Thymus (tissue), 11 donors: ENCODE measurements at regions not wholly inside any gene's neighbourhood (a gene's known extent, or its start where the extent isn't known, plus 50 kb on each side); places are given as distances from the start of the nearest gene placed in this dataset.
A peak's percentile ranks its signal among the peaks of the same experiment; 100 is the strongest.

Source experiments
- DNase-seq, 9 donors: peaks; one replicate each; pipeline ENCODE4 v3.0.0-alpha.2; 2013; ENCODE audit warnings: low spot score in 9 of 9, low read depth in 6 of 9, missing footprints in 1 of 9
- H3K27ac ChIP-seq, 2 donors: one replicate each; pipeline ENCODE4 v1.5.1; 2013; ENCODE audit warnings: control low read depth in 1 of 2, low read depth in 1 of 2, low read length in 1 of 2, mild to moderate bottlenecking in 1 of 2, moderate library complexity in 1 of 2
- H3K27me3 ChIP-seq, 2 donors: one replicate each; pipeline ENCODE4 v1.5.1; 2013; ENCODE audit warnings: low read length in 1 of 2; ENCODE audit not compliant: control insufficient read depth in 2 of 2, insufficient read depth in 1 of 2
- H3K36me3 ChIP-seq, 2 donors: one replicate each; pipeline ENCODE4 v1.5.1; 2013; ENCODE audit warnings: low read length in 1 of 2, mild to moderate bottlenecking in 1 of 2, moderate library complexity in 1 of 2; ENCODE audit not compliant: control insufficient read depth in 2 of 2, insufficient read depth in 2 of 2
- H3K4me1 ChIP-seq, 2 donors: one replicate each; pipeline ENCODE4 v1.5.1; 2013; ENCODE audit warnings: low read length in 2 of 2; ENCODE audit not compliant: control insufficient read depth in 2 of 2, insufficient read depth in 2 of 2
- H3K4me3 ChIP-seq, 2 donors: one replicate each; pipeline ENCODE4 v1.5.1; 2013; ENCODE audit warnings: low read length in 2 of 2, control low read depth in 1 of 2, mild to moderate bottlenecking in 1 of 2
- H3K9me3 ChIP-seq, 2 donors: one replicate each; pipeline ENCODE4 v1.5.1; 2013; ENCODE audit warnings: low read length in 1 of 2, mild to moderate bottlenecking in 1 of 2; ENCODE audit not compliant: control insufficient read depth in 2 of 2, insufficient read depth in 1 of 2
- WGBS: extraction: QIAGEN DNeasy Blood & Tissue Kit; methylation state at CpG from one replicate; pipeline ENCODE4 v1.1.7; 2013; 5-methylcytosine and 5-hydroxymethylcytosine counted together
- donor health status: healthy.

DNA sequence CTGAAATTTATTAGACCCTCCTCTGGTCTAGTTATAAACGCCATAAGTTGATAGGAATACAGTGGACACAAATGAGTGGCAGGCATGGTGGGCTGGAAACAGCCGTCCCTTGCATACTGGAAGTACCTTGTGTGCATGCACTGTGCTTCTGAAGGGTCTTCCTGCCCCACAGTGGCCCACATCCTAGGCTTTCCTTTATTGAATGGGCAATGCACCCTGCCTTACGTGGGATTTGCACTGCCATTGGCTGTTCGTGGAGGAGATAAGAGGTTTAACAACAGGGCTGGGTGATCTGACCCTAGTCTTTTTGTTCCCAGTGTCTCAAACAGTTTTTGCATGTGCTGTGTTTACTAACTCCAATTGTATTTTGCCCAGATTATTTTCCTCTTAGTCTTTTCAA, 480.8 kb downstream of the GADD45G start:
- 97% methylated on average over 4 of the region's 4 CpGs for WGBS

GRCh38 chr9:90086101-90086511, 481.3 kb downstream of the GADD45G start:
- H3K36me3 ChIP-seq = no peaks in the 10 kb centered on the region
- H3K4me3 ChIP-seq = no peak overlapping the region
- peaks cover 0 to 24% of the 10 kb centered on the region in 2 donors for H3K27me3 ChIP-seq
- no peak for DNase-seq
- H3K27ac ChIP-seq = no peak overlapping the region
- H3K4me1 ChIP-seq = no peaks in the 10 kb centered on the region
- no peaks in the 10 kb centered on the region for H3K9me3 ChIP-seq
- WGBS = 80% methylated on average over 2 of the region's 2 CpGs

More for the DNA sequence above, 480.8 kb downstream of the GADD45G start:
- Histone ChIP-seq H3K9me3 (no peaks in the 10 kb centered on the region), H3K27me3 (peaks cover 0 to 22% of the 10 kb centered on the region in 2 donors), H3K36me3 (no peaks in the 10 kb centered on the region), H3K4me3 (no peak overlapping the region), H3K27ac (no peak overlapping the region), H3K4me1 (no peaks in the 10 kb centered on the region)
- no peak for DNase-seq

DNA sequence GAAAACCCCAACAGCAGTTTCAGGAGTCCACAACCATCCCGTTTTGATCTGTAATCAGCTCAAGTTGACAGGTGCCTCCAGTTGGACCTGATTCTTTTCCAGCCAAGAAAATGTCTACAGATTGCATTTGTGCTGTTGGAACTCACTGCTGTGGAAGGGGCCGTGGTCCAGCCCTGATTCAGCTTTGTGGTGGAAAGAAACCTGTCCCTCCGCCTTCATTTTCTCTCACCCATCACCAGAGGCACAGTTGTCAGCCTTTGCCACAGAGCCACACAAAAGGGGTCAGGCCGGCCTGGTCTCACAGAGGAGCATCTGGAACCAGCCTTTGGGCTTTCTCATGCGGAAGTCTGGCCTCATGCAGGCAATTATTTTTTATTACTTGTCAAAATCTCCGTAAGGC, 483.6 kb downstream of the GADD45G start:
- Histone ChIP-seq H3K4me1 (peaks cover 0 to 10% of the 10 kb centered on the region in 2 donors), H3K9me3 (no peaks in the 10 kb centered on the region), H3K4me3 (no peak overlapping the region), H3K36me3 (no peaks in the 10 kb centered on the region), H3K27me3 (peaks cover 0 to 23% of the 10 kb centered on the region in 2 donors), H3K27ac (no peak overlapping the region)
- WGBS = 75% methylated on average over 6 of the region's 6 CpGs
- no peak for DNase-seq

GRCh38 chr9:90088856-90089255, 484.0 kb downstream of the GADD45G start:
- Histone ChIP-seq H3K4me1 (peaks cover 0 to 13% of the 10 kb centered on the region in 2 donors), H3K4me3 (no peak overlapping the region), H3K36me3 (no peaks in the 10 kb centered on the region), H3K27ac (no peak overlapping the region), H3K9me3 (no peaks in the 10 kb centered on the region), H3K27me3 (peaks cover 0 to 27% of the 10 kb centered on the region in 2 donors)
- 89% methylated on average over 4 of the region's 4 CpGs for WGBS
- DNase-seq = no peak

- no peaks in the 10 kb centered on the region for H3K36me3 ChIP-seq
- WGBS = 97% methylated on average over 4 of the region's 4 CpGs
- H3K4me3 ChIP-seq = no peak overlapping the region
- no peak overlapping the region for H3K27ac ChIP-seq
- H3K9me3 ChIP-seq = no peaks in the 10 kb centered on the region
- H3K27me3 ChIP-seq = peaks cover 6 to 46% of the 10 kb centered on the region in 2 donors
- H3K4me1 ChIP-seq = peaks cover 0 to 20% of the 10 kb centered on the region in 2 donors
- no peak for DNase-seq
Observed at GRCh38 chr9:90090997-90091396, 486.2 kb downstream of the GADD45G start.

- 8% methylated on average over 4 of the region's 4 CpGs for WGBS
- H3K4me3 ChIP-seq = no peak overlapping the region
- DNase-seq = peak in 8 of 9 donors; percentile 23 to 86 (median 54)
- H3K9me3 ChIP-seq = no peaks in the 10 kb centered on the region
- no peaks in the 10 kb centered on the region for H3K36me3 ChIP-seq
- peaks cover 13 to 58% of the 10 kb centered on the region in 2 donors for H3K27me3 ChIP-seq
- peaks cover 0 to 22% of the 10 kb centered on the region in 2 donors for H3K4me1 ChIP-seq
- H3K27ac ChIP-seq = no peak overlapping the region
Observed at GRCh38 chr9:90092508-90092907, 487.7 kb downstream of the GADD45G start.

DNA sequence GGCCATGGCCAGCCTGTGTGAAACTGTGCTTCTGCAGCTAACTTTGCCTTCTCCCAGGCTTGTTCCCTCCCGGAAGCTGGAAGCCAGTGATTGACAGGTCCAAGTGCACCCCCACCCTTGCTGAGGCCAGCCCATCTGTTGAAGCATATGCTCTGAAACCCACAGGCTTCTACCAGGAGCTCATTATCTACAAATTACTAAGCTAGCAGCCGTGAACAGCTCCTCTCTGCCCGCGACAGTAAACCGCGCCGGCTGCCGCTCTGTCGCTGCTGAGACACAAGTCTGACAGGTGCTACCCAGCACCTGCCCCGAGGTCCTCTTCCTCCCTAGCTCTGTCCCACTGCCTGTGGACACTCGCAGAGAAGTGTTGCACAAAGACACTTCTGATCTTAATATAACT, 490.9 kb downstream of the GADD45G start:
- H3K27ac ChIP-seq = no peak overlapping the region
- peaks cover 0 to 22% of the 10 kb centered on the region in 2 donors for H3K4me1 ChIP-seq
- no peaks in the 10 kb centered on the region for H3K9me3 ChIP-seq
- H3K36me3 ChIP-seq = no peaks in the 10 kb centered on the region
- H3K27me3 ChIP-seq = peaks cover 14 to 58% of the 10 kb centered on the region in 2 donors
- no peak overlapping the region for H3K4me3 ChIP-seq
- 23% methylated on average over 11 of the region's 11 CpGs for WGBS
- peak in 4 of 9 donors; percentile 13 to 62 (median 26) for DNase-seq

- H3K27me3 ChIP-seq = peaks cover 14 to 57% of the 10 kb centered on the region in 2 donors
- WGBS = 95% methylated on average over 7 of the region's 7 CpGs
- no peak overlapping the region for H3K4me3 ChIP-seq
- H3K4me1 ChIP-seq = peaks cover 0 to 22% of the 10 kb centered on the region in 2 donors
- H3K27ac ChIP-seq = no peak overlapping the region
- no peaks in the 10 kb centered on the region for H3K36me3 ChIP-seq
- DNase-seq = no peak
- H3K9me3 ChIP-seq = no peaks in the 10 kb centered on the region
Observed at GRCh38 chr9:90097237-90097636, 492.4 kb downstream of the GADD45G start.

GRCh38 chr9:90098408-90098807, 493.6 kb downstream of the GADD45G start:
- peaks cover 0 to 12% of the 10 kb centered on the region in 2 donors for H3K4me1 ChIP-seq
- WGBS = 84% methylated on average over 10 of the region's 10 CpGs

More at GRCh38 chr9:90098408-90098807, 493.6 kb downstream of the GADD45G start:
- H3K9me3 ChIP-seq = no peaks in the 10 kb centered on the region
- H3K27ac ChIP-seq = no peak overlapping the region
- DNase-seq = no peak
- H3K27me3 ChIP-seq = peaks cover 14 to 48% of the 10 kb centered on the region in 2 donors
- no peaks in the 10 kb centered on the region for H3K36me3 ChIP-seq
- H3K4me3 ChIP-seq = no peak overlapping the region
